ENCODE measurements at regions not wholly inside any gene's neighbourhood (a gene's known extent, or its start where the extent isn't known, plus 50 kb on each side); places are given as distances from the start of the nearest gene placed in this dataset.

DNA sequence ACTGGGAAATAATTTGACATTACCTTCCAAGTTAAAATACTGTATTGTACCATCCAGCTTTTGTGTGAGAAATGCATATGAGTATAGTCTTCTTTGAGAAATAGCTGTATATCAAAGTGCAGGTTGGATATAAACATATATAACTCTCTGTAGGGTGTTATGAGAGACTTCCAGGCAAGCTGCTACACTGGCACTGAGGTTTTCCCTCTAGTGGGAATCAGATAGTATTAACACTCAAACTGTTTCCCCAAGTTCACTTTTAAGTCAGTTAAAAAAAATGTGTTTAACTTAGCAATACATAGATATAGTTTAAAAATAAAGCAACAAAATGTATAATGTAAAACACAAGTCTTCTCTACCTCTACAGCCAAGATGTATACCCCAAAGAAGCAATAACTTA lies 368.4 kb upstream of the SLC8A1 start:
- Mint-ChIP-seq H3K36me3 (ENCODE audit: low read depth) (no peaks in the 10 kb centered on the region), H3K27ac (no peak overlapping the region), H3K9me3 (no peaks in the 10 kb centered on the region), H3K4me3 (no peak overlapping the region), H3K4me1 (ENCODE audit: low read depth) (no peaks in the 10 kb centered on the region), H3K27me3 (no peaks in the 10 kb centered on the region)
- intact Hi-C loops (cut with micrococcal nuclease): no loop called here

DNA sequence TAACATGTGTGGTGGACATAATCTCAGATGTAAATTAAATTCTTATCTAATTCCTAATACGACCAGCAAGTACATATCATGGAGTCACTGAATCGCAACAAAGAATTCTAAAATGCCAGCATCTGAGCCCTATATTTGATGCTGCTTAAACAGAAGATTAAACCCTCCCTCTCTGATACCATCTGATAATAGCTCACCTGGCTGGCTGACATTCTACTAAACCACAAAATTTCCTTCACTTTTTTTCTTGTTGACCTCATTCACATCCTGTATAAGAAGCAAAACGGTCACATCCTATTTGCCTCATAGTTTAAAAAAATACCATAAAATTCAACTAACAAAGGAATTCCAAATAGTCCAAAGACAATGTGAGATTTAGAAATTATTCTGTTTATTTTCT lies 371.6 kb upstream of the SLC8A1 start:
- Mint-ChIP-seq H3K27me3 (no peaks in the 10 kb centered on the region), H3K27ac (no peak overlapping the region), H3K9me3 (no peaks in the 10 kb centered on the region), H3K4me3 (no peak overlapping the region), H3K4me1 (ENCODE audit: low read depth) (no peaks in the 10 kb centered on the region), H3K36me3 (ENCODE audit: low read depth) (no peaks in the 10 kb centered on the region)
- intact Hi-C loops (cut with micrococcal nuclease): no loop called here

DNA sequence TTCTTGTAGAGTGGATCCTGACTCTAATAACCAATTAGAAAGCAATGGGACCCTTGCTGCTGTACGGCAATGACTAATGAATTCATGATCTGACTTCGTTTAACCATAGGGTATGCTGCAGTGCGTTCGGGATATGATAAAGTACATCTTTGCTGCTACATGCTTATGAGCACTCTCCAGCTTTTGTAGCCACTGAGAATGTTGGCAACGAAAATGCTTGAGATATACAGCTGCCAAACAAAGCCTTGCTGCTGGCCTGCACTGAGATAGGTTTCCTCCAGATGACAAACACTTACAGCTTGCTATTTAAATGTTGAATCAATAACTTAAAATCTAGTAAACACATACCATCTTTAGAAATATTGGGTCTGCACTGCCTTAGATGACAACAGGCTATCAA lies 372.4 kb upstream of the SLC8A1 start:
- Mint-ChIP-seq H3K4me3 (no peak overlapping the region), H3K27me3 (no peaks in the 10 kb centered on the region), H3K36me3 (ENCODE audit: low read depth) (no peaks in the 10 kb centered on the region), H3K4me1 (ENCODE audit: low read depth) (no peaks in the 10 kb centered on the region), H3K9me3 (no peaks in the 10 kb centered on the region), H3K27ac (no peak overlapping the region)
- intact Hi-C loops (cut with micrococcal nuclease): no loop called here

- no peaks in the 10 kb centered on the region for H3K4me1 Mint-ChIP-seq (ENCODE audit: low read depth)
Measured at GRCh38 chr2:40827392-40827791, 375.5 kb upstream of the SLC8A1 start.

DNA sequence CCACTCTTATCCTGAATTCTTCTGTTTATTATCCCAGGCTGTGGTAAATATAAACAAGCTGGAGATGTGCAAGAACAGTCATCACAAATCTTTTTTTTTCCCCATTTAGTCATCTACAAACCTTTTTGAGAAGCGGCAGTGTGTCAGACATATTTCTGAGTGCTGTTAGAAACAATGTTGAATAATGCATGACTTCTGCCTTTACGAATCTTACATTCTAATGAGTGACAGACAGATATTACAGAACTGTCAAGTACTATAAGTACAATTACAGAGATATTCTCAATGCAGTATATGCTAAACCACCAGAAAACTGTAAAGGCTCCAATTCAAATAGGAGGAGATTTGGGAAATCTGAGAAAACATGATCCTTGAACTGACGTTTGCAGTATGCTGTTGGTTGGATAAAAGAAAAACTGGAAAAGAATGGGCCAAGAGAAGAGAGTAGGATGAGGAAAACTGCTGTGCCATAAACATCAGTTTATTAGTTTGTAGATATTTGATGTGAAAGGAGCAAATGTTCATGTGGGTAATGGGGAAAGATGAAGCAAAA lies 379.5 kb upstream of the SLC8A1 start:
- H3K9me3 Mint-ChIP-seq: peaks cover 11% of the 10 kb centered on the region
- no peaks in the 10 kb centered on the region for H3K27me3 Mint-ChIP-seq
- H3K27ac Mint-ChIP-seq: no peak overlapping the region
- H3K36me3 Mint-ChIP-seq (ENCODE audit: low read depth): no peaks in the 10 kb centered on the region
- no peak overlapping the region for H3K4me3 Mint-ChIP-seq
- H3K4me1 Mint-ChIP-seq (ENCODE audit: low read depth): no peaks in the 10 kb centered on the region
- intact Hi-C loops (cut with micrococcal nuclease): no loop called here

More at GRCh38 chr2:40827392-40827791, 375.5 kb upstream of the SLC8A1 start:
- Mint-ChIP-seq H3K27me3 (no peaks in the 10 kb centered on the region), H3K27ac (no peak overlapping the region), H3K36me3 (ENCODE audit: low read depth) (no peaks in the 10 kb centered on the region), H3K9me3 (no peaks in the 10 kb centered on the region), H3K4me3 (no peak overlapping the region)
- intact Hi-C loops (cut with micrococcal nuclease): no loop called here

GRCh38 chr2:40841856-40842255 lies 390.0 kb upstream of the SLC8A1 start:
- intact Hi-C loops (cut with micrococcal nuclease): no loop called here
- Mint-ChIP-seq H3K9me3 (no peaks in the 10 kb centered on the region), H3K36me3 (ENCODE audit: low read depth) (no peaks in the 10 kb centered on the region), H3K27me3 (no peaks in the 10 kb centered on the region), H3K4me1 (ENCODE audit: low read depth) (no peaks in the 10 kb centered on the region), H3K27ac (no peak overlapping the region), H3K4me3 (no peak overlapping the region)

- no peak overlapping the region for H3K4me3 Mint-ChIP-seq
- no peak overlapping the region for H3K27ac Mint-ChIP-seq
- H3K9me3 Mint-ChIP-seq: no peaks in the 10 kb centered on the region
- no peaks in the 10 kb centered on the region for H3K36me3 Mint-ChIP-seq (ENCODE audit: low read depth)
- H3K27me3 Mint-ChIP-seq: no peaks in the 10 kb centered on the region
- no peaks in the 10 kb centered on the region for H3K4me1 Mint-ChIP-seq (ENCODE audit: low read depth)
- intact Hi-C loops (cut with micrococcal nuclease): no loop called here
Measured at GRCh38 chr2:40844353-40845277, 392.7 kb upstream of the SLC8A1 start.

DNA sequence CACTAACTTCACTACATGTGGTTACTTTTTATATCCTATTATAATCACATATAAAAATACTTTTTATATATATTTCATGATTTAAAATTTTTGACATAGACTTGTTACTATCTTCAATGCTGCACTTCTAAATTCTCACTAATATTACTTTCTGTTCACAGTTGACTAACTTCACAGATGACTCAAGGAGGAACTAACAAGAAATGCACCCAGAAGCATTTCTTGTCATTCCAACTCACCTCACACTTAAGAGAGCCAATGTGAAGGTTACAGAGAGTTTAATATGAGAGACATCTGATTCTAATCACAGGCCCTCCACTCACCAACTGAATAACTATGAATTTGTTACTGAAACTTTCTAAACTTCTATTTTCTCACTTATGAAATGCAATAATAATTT lies 399.8 kb upstream of the SLC8A1 start:
- Mint-ChIP-seq H3K36me3 (ENCODE audit: low read depth) (no peaks in the 10 kb centered on the region), H3K27me3 (no peaks in the 10 kb centered on the region), H3K9me3 (peaks cover 20% of the 10 kb centered on the region), H3K27ac (no peak overlapping the region), H3K4me1 (ENCODE audit: low read depth) (no peaks in the 10 kb centered on the region), H3K4me3 (no peak overlapping the region)
- intact Hi-C loops (cut with micrococcal nuclease): no loop called here

- Mint-ChIP-seq H3K27ac (no peak overlapping the region), H3K4me1 (ENCODE audit: low read depth) (no peaks in the 10 kb centered on the region), H3K9me3 (peaks cover 8% of the 10 kb centered on the region), H3K27me3 (no peaks in the 10 kb centered on the region), H3K36me3 (ENCODE audit: low read depth) (no peaks in the 10 kb centered on the region), H3K4me3 (no peak overlapping the region)
- intact Hi-C loops (cut with micrococcal nuclease): no loop called here
Measured at GRCh38 chr2:40859617-40860016, 407.7 kb upstream of the SLC8A1 start.

- H3K27ac Mint-ChIP-seq: no peak overlapping the region
- intact Hi-C loops (cut with micrococcal nuclease): no loop called here
- no peaks in the 10 kb centered on the region for H3K36me3 Mint-ChIP-seq (ENCODE audit: low read depth)
- no peak overlapping the region for H3K4me3 Mint-ChIP-seq
- H3K4me1 Mint-ChIP-seq (ENCODE audit: low read depth): no peaks in the 10 kb centered on the region
- H3K27me3 Mint-ChIP-seq: no peaks in the 10 kb centered on the region
- H3K9me3 Mint-ChIP-seq: no peaks in the 10 kb centered on the region
Measured at GRCh38 chr2:40867829-40868228, 415.9 kb upstream of the SLC8A1 start.

DNA sequence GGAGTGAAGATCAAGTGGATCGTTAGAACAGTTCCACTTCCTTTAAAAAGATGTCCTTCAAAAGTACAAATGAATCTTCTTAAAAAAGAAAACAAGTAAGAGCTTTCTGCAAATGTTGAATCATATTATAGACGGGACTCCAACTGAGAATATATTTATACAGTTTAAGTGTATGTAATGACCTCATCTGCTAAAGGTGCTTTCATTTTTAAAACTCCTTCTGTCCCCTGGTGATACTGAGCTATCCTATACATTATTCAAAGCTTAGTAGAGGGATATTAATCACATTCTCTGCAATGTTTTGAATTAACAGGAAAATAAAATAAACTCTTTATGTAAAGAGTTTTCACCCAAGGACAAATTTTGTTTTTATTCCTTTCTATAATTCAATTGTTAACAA lies 420.7 kb upstream of the SLC8A1 start:
- H3K9me3 Mint-ChIP-seq: no peaks in the 10 kb centered on the region
- no peaks in the 10 kb centered on the region for H3K27me3 Mint-ChIP-seq
- H3K27ac Mint-ChIP-seq: no peak overlapping the region
- H3K4me1 Mint-ChIP-seq (ENCODE audit: low read depth): no peaks in the 10 kb centered on the region
- intact Hi-C loops (cut with micrococcal nuclease): no loop called here
- no peaks in the 10 kb centered on the region for H3K36me3 Mint-ChIP-seq (ENCODE audit: low read depth)
- H3K4me3 Mint-ChIP-seq: no peak overlapping the region

DNA sequence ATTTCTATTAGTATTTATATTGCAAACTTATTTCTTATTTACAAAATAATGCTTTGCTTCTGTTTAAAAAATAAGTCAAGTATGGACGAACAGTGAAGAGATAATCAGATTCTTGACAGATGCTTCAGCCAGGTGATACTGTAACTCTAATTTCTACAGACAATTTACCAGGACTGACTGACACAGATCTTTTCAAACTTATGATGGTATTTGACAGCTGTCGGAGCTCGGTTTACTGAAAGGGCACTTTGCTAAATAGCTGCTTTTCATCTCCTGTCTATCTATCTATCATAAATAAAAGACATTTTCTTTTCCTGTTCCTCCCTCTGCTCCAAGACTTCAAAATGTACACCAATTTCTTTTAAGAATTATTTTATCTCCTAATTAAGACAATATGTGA lies 422.5 kb upstream of the SLC8A1 start:
- no peaks in the 10 kb centered on the region for H3K9me3 Mint-ChIP-seq
- no peak overlapping the region for H3K27ac Mint-ChIP-seq
- H3K4me3 Mint-ChIP-seq: no peak overlapping the region
- intact Hi-C loops (cut with micrococcal nuclease): no loop called here
- no peaks in the 10 kb centered on the region for H3K4me1 Mint-ChIP-seq (ENCODE audit: low read depth)
- H3K27me3 Mint-ChIP-seq: no peaks in the 10 kb centered on the region
- no peaks in the 10 kb centered on the region for H3K36me3 Mint-ChIP-seq (ENCODE audit: low read depth)

- no peaks in the 10 kb centered on the region for H3K27me3 Mint-ChIP-seq
- no peaks in the 10 kb centered on the region for H3K9me3 Mint-ChIP-seq
- H3K27ac Mint-ChIP-seq: no peak overlapping the region
- no peaks in the 10 kb centered on the region for H3K4me1 Mint-ChIP-seq (ENCODE audit: low read depth)
- H3K4me3 Mint-ChIP-seq: no peak overlapping the region
- intact Hi-C loops (cut with micrococcal nuclease): no loop called here
- H3K36me3 Mint-ChIP-seq (ENCODE audit: low read depth): no peaks in the 10 kb centered on the region
Measured at GRCh38 chr2:40877734-40878288, 425.9 kb upstream of the SLC8A1 start.

DNA sequence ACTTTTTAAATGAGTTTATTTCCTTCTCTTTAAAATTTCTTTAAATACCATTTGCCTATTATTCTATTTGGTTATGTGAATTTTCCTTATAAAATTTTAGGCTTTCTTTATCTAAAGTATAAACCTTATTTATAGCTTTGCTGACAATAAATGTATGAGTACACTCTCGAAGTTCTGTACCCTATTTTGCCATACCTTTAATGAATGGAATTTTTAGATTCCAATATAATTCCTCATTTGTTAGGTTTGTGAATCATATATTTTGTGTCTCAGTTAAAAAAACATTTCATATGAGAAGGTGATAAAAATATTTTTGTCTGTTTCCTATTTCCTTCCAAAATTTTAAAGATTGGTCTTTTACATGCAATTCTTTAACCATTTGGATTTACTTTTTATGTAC lies 427.4 kb upstream of the SLC8A1 start:
- Mint-ChIP-seq H3K27me3 (no peaks in the 10 kb centered on the region), H3K36me3 (ENCODE audit: low read depth) (no peaks in the 10 kb centered on the region), H3K4me3 (no peak overlapping the region), H3K9me3 (no peaks in the 10 kb centered on the region), H3K4me1 (ENCODE audit: low read depth) (no peaks in the 10 kb centered on the region), H3K27ac (no peak overlapping the region)
- intact Hi-C loops (cut with micrococcal nuclease): no loop called here
